ENCODE measurements at regions not wholly inside any gene's neighbourhood (a gene's known extent, or its start where the extent isn't known, plus 50 kb on each side); places are given as distances from the start of the nearest gene placed in this dataset.

DNA sequence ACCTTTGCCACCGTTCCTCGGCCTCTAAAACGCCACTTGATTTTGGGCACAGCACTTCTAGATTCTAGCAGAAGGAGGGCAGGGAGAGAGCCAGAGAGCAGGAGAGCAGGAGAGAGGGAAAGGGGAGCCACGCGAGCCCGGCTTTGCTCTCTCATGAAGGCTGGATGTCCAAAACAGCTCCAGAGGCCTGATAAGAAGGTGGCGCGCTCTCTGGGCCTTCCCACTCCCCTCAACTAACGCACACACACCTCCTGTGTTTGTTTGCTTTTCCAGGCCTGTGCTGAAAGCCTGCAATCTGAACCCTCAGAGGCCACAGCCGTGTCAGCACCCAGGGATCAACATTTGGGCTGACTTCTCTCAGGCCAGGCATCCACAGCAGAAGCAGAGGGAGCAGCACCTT lies 184.8 kb upstream of the SOX11 start:
- no peak for TF ChIP-seq POLR2A (IDR thresholded peaks at IDR 0.05; ENCODE audit: low read length)
- no peak for TF ChIP-seq GATA1 (IDR thresholded peaks at IDR 0.05; ENCODE audit: low read depth, low read length)
- no peak for DNase-seq

DNA sequence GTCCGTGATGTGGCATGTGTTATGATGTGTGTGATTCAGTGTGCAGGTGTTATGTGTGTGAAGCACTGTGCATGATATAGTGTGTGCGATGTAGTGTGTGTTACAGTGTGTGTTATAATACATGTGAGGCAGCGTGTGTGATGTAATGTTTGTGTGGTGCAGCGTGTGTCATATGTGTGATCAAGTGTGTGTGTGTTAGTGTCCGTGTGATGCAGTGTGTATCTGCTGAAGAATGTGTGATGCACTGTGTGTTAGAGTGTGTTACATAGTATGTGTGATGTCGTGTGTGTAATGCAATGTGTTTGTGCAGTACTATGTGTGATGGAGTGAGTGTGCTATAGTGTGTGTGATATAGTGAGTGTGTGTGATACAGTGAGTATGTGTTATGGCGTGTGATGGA lies 182.8 kb upstream of the SOX11 start:
- no peak for DNase-seq
- TF ChIP-seq POLR2A (IDR thresholded peaks at IDR 0.05; ENCODE audit: low read length) (no peak), GATA1 (IDR thresholded peaks at IDR 0.05; ENCODE audit: low read depth, low read length) (no peak)

DNA sequence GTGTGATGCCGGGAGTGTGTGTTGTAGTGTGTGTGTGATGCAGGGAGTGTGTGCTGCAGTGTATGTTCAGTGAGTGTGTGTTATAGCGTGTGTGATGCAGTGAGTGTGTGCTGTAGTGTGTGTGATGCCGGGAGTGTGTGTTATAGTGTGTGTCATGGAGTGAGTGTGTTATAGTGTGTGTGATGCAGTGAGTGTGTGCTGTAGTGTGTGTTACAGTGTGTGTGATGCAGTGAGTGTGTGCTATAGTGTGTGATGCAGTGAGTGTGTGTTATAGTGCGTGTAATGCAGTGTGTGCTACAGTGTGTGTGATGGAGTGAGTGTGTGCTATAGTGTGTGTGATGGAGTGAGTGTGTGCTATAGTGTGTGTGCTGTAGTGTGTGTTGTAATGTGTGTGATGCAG lies 182.1 kb upstream of the SOX11 start:
- DNase-seq, result no peak

DNA sequence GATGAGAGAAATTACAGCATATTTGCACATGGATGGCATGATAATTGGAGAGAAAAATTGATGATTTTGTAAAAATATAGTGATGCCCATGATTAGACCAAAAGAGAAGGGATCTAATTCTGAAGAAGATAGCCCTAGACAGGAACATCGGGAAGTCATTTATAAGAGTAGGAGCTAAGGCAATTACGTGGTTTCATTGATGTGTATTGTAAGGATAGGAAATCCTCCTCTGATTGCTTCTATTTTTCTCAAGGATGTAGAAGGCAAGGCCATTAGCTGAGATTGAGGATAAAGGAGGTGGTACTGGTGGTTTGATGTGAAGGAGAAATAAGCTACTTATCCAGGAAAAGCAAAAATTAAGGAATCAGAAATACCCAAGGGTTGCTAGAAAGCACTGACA lies 176.5 kb upstream of the SOX11 start:
- no peak for DNase-seq
- TF ChIP-seq POLR2A (IDR thresholded peaks at IDR 0.05; ENCODE audit: low read length) (no peak), GATA1 (IDR thresholded peaks at IDR 0.05; ENCODE audit: low read depth, low read length) (no peak)

More for the DNA sequence above, 182.1 kb upstream of the SOX11 start:
- TF ChIP-seq POLR2A (IDR thresholded peaks at IDR 0.05; ENCODE audit: low read length) (no peak), GATA1 (IDR thresholded peaks at IDR 0.05; ENCODE audit: low read depth, low read length) (no peak)

DNA sequence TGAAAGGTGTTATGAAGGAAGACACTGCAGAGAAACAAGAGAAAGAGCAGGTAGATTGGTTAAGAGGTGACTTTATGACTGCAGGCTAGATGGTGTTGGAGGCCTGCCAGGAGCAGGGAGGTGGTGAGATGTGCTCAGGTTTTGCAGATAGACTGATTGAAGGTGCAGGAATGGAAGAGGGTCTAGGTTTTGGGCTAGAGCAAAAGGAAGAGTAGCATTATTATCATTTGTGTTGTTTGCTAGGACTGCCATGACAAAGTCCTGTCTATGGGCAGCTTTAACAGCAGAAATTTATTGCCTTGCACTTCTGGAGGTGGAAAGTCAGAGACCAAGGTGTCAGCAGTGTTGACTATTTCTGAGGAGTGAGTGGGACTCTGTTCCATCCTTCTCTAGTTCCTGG lies 172.9 kb upstream of the SOX11 start:
- no peak for DNase-seq
- TF ChIP-seq POLR2A (IDR thresholded peaks at IDR 0.05; ENCODE audit: low read length), result no peak
- TF ChIP-seq GATA1 (IDR thresholded peaks at IDR 0.05; ENCODE audit: low read depth, low read length), result no peak

DNA sequence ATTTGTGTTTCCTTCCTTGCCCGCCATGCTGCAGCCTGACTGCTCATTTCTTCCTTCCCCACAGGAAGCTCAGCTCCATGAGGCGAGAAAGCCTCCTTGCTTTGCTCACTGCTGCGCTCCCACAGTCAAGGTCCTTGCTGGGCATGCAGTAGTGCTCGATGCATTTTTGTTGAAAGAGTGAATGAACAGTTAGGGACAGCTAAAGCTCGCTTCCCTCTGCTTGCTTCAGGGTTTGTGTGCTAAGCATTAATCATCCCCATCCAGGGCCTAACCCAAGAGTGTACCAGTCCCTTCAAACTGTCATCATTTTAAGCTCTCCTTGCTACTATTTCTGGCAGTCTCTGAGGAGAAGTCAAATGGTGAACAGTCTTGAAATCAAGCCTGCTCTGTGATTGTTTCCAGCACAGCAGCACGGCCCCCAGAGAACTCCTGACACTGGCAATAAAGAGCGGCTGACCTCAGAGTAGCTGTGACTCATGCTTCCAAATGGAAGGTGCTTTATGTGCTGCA lies 171.7 kb upstream of the SOX11 start:
- no peak for TF ChIP-seq POLR2A (IDR thresholded peaks at IDR 0.05; ENCODE audit: low read length)
- no peak for TF ChIP-seq GATA1 (IDR thresholded peaks at IDR 0.05; ENCODE audit: low read depth, low read length)
- no peak for DNase-seq

DNA sequence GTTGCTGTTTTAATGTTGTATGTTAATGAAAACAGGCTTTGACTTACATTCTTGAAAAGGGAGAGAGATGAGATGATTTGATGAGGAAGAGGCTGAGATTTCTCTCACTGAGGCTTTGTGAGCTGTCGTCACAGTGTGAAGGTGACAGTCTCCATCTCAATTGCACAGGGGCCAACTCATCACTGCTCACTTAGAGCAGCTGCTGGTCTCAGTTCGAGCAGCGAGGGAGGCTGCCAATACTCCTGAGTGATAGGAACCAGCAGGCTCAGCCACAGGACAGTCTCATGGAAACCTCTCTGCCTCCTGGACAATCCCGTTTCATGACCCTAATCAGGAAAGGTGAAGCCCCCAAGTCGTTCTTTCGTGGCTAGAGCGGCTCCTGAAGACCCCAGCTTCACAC lies 170.7 kb upstream of the SOX11 start:
- TF ChIP-seq GATA1 (IDR thresholded peaks at IDR 0.05; ENCODE audit: low read depth, low read length), result no peak
- no peak for TF ChIP-seq POLR2A (IDR thresholded peaks at IDR 0.05; ENCODE audit: low read length)
- DNase-seq, result no peak

DNA sequence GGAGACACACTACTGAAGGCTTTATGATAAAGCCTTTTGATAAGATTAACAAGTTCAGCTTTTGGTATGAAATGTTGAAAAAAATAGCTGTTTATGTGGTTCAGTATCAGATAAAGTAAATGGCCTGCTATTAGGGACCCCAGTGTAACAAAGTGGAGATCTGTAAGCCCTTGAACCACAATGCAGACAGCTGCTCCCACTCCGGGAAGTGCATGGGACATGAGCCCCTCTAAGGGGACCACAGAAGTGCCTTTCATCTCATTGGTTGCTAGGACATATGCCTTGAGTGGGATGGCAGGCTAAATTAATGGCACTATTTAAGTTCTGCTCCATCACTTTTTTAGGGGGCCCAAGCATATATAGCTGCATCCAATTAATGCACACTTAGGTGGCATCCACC lies 167.6 kb upstream of the SOX11 start:
- DNase-seq, result no peak
- TF ChIP-seq POLR2A (IDR thresholded peaks at IDR 0.05; ENCODE audit: low read length), result no peak
- no peak for TF ChIP-seq GATA1 (IDR thresholded peaks at IDR 0.05; ENCODE audit: low read depth, low read length)

DNA sequence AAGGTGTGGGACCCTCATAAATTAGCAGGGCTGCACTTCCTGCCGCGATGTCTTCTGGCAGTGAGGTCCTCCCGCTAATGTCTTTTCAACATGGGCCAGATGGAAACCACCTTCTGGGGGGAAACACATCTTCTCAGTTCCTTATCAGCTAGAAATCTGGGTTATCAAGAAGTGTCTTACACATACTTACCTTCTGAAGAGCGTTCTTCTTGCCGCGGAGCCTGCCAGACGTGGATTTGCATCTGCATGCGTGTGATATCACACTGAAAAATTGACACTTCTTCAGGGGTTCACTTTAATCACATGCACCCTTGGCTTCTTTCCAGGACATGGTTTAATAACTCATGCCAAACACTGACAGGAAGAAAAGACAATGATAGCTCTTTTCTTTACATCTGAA lies 163.5 kb upstream of the SOX11 start:
- TF ChIP-seq POLR2A (IDR thresholded peaks at IDR 0.05; ENCODE audit: low read length), result no peak
- no peak for TF ChIP-seq GATA1 (IDR thresholded peaks at IDR 0.05; ENCODE audit: low read depth, low read length)

DNA sequence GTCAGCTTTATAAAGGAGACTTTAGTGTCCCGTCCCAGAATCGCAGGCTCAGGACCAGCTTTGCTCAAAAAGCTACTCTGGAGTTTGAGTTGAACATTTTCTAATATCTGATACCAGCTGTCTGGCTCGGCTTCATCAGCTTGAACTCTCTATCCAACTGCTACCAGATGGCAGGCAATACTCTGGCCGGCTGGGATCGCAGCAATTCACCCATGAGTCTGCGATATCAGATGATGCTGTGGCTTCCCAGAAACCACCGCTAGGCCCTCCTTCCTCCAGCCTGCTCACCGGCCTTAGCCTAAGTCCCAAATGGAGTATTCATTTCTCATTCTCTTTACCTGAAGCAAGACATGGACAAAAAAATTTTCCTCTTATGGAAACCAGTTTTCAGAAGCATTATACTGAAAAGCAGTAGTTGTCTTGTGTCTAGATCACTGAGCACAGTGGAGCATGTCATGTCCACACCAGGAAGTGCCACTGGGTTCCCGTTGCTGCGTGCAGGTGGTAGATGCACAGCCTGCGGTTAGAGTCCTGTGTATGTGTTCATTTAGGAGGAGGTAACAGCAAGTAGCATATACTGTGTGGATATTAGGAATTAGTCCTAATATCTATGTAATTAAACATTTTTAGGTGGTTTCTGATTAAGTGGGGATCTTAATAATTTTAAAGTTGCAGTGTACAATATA lies 162.0 kb upstream of the SOX11 start:
- DNase-seq, result no peak
- TF ChIP-seq POLR2A (IDR thresholded peaks at IDR 0.05; ENCODE audit: low read length) (no peak), GATA1 (IDR thresholded peaks at IDR 0.05; ENCODE audit: low read depth, low read length) (no peak)

More for the DNA sequence above, 163.5 kb upstream of the SOX11 start:
- no peak for DNase-seq

DNA sequence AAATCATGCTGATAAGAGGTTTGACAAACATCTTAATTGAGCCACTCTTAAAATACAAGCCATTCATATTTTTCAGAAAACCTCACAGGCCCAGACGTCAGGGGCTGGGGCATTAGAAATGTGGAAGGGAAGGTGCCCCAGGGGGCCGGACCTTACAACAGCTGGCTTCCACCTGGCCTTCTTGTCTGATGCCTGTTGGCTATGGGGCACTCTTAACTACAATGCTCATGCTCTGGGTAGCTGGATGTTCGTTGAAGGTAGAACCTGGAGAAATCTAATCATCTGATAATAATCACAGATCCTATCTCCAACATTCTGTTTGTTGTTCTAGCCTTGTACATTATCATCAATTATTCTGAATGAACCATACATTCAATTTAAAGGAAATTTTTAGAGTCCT lies 156.9 kb upstream of the SOX11 start:
- no peak for TF ChIP-seq POLR2A (IDR thresholded peaks at IDR 0.05; ENCODE audit: low read length)
- TF ChIP-seq GATA1 (IDR thresholded peaks at IDR 0.05; ENCODE audit: low read depth, low read length), result no peak
- no peak for DNase-seq

DNA sequence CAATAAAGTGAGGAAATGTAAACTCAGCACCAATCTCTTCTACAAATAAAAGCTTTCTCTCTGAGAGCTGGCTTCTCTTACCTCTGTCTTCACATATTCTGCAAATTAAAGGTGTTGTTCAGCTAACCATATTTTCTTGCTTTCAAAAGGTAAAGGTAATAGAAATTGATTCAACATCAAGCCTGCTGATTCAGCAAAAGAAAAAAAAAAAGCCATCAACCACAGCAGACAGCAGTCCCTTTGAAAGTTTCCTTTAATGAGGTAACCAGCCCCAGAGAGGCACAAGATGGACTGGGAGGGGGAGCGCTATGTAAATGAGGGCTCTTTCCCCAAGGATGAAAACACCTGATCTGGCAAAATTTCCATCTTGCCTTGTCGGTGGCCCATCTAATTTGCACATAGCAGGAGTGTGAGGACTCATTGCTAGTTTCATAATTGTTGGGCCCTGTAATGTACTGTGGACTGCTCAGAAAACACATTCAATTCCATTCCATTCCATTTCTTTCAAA lies 154.9 kb upstream of the SOX11 start:
- TF ChIP-seq POLR2A (IDR thresholded peaks at IDR 0.05; ENCODE audit: low read length), result no peak
- no peak for TF ChIP-seq GATA1 (IDR thresholded peaks at IDR 0.05; ENCODE audit: low read depth, low read length)
- no peak for DNase-seq

DNA sequence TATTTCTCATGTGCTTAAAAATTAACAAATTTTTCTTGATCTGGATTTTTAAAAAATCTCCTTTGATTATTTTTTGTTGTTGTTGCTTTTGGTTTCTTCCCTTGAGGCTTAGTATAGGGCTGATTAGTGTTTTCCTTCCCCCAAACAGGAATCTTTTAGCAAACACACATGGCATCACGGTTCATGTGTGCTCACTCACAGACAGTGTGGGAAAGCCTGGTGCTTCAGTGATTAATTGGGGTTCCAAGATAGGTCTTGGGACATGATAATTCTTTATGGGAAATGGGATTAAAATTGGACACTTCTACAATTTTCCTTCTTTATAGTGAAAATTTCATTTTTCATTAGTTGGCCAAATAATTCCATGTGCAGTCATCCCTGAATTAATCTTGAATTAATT lies 153.9 kb upstream of the SOX11 start:
- DNase-seq, result no peak
- TF ChIP-seq POLR2A (IDR thresholded peaks at IDR 0.05; ENCODE audit: low read length), result no peak
- no peak for TF ChIP-seq GATA1 (IDR thresholded peaks at IDR 0.05; ENCODE audit: low read depth, low read length)

DNA sequence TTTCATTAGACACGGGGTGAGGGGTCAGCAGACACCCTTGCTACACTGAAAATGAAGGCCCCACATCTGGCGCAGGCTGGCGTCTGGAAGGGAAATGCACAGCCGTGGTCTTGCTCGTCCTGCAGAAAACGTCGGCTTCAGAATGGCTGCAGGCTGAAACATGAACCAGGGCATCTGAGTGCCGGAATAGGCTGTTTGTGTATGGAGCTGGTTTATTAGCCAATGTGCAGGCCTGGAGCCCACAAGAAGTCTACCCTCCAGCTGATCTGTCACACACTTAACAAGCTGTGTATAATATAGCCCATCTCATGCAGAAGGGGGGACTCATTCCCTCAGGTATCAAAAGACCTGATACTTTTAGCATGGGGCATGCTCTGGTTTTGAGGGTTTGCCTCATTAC lies 153.4 kb upstream of the SOX11 start:
- TF ChIP-seq GATA1 (IDR thresholded peaks at IDR 0.05; ENCODE audit: low read depth, low read length) (no peak), POLR2A (IDR thresholded peaks at IDR 0.05; ENCODE audit: low read length) (no peak)
- DNase-seq, result no peak
